Astrocyte of the spinal cord (primary cell): ENCODE measurements at regions not wholly inside any gene's neighbourhood (a gene's known extent, or its start where the extent isn't known, plus 50 kb on each side); places are given as distances from the start of the nearest gene placed in this dataset.

ENCODE experiments used
- DNase-seq: peaks from one replicate; pipeline ENCODE4 v3.0.0; 2011; ENCODE audit warnings: low read depth, low spot score
- H3K4me3 ChIP-seq: 2 replicates; pipeline ENCODE4 v1.5.1; 2011; ENCODE audit warnings: low read depth, mild to moderate bottlenecking, low read length, moderate library complexity
- in situ Hi-C: cut with HindIII; loops from 2 replicates; pipeline ENCODE4 v1.10.0; 2017; ENCODE audit warnings: low sequenced_read_pairs
- TF ChIP-seq, protein P1 (sequence below): IDR thresholded peaks from 2 replicates; pipeline ENCODE4 v1.5.1; 2012; ENCODE audit warnings: low read depth, mild to moderate bottlenecking, low read length, inconsistent platforms

DNA sequence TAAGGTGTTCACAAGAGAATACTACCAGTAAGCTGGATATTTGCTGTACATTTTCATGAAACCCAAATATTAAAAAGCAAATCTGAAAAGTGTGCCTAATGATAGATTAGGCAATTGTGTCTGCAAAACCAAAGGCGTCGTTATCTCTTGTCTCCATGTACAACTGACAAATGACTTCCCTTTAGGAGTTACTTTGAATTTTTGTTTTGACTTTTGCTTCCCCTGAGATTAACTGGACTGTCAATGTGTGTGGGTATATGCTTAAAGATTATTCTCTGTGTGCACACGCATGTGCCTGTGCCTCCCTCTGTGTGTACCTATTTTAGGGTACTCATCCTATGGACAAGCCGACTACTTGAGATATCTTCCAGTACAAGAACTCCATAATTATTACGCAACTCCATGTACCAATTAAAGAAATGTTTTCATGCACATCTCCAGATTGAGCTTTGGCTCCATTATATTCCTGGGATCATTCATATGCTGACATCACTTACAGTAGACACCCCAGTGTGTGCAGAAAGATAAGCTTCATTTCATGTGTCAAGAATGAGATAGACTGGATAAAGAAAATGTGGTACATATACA is 431.2 kb upstream of the ADAMTS9 start:
- in situ Hi-C loops: no loop called here
- H3K4me3 ChIP-seq: no peak overlapping the region
- TF ChIP-seq, protein P1, sequence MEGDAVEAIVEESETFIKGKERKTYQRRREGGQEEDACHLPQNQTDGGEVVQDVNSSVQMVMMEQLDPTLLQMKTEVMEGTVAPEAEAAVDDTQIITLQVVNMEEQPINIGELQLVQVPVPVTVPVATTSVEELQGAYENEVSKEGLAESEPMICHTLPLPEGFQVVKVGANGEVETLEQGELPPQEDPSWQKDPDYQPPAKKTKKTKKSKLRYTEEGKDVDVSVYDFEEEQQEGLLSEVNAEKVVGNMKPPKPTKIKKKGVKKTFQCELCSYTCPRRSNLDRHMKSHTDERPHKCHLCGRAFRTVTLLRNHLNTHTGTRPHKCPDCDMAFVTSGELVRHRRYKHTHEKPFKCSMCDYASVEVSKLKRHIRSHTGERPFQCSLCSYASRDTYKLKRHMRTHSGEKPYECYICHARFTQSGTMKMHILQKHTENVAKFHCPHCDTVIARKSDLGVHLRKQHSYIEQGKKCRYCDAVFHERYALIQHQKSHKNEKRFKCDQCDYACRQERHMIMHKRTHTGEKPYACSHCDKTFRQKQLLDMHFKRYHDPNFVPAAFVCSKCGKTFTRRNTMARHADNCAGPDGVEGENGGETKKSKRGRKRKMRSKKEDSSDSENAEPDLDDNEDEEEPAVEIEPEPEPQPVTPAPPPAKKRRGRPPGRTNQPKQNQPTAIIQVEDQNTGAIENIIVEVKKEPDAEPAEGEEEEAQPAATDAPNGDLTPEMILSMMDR: no peak
- no peak for DNase-seq

DNA sequence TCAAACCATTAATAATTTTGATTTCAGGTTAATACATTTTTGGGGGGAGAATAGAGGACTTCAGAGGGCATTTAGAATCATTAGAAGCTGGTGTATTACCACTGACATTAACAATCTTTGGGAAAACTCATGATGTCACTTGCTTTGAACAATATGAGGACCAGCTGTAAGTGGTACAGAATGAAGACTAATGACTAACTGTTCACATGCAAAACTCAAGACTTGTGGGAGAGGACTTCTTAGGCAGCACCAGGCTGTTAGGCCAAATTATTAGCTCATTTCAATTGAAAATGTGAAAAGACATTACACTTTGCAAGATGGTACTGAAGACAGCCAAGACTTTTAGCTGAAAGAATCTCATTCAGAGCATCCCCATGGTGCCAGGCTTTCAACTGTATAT is 426.2 kb upstream of the ADAMTS9 start:
- in situ Hi-C loops: no loop called here
- no peak overlapping the region for H3K4me3 ChIP-seq
- DNase-seq: no peak
- TF ChIP-seq, protein P1: no peak

DNA sequence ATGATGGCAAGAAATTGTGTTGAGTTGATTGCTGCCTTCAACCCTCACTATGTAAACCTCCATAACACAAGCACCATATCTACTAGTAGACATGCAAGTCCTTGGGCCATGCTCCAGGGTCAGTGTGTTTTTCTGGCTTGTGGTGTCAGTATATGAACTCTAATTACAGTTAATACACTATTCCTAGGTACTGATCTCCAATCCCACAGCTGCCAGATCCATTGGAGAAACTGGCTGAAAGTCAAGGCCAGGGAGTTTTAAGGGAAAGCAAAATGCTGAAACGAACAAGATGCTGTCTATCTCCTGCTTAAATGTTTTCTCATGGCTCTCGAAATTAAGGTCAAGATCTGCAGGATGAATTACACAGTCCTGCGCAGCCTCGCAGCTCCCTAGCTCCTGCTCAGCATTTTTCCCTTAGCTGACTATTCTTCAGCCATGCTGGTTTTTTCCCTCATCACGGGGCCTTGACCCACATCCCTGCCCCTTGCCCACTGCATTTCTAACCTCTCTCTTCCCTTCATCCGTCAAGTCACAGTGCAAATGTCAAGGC is 425.0 kb upstream of the ADAMTS9 start:
- in situ Hi-C loops: no loop called here
- no peak overlapping the region for H3K4me3 ChIP-seq
- TF ChIP-seq, protein P1: no peak
- DNase-seq: no peak

DNA sequence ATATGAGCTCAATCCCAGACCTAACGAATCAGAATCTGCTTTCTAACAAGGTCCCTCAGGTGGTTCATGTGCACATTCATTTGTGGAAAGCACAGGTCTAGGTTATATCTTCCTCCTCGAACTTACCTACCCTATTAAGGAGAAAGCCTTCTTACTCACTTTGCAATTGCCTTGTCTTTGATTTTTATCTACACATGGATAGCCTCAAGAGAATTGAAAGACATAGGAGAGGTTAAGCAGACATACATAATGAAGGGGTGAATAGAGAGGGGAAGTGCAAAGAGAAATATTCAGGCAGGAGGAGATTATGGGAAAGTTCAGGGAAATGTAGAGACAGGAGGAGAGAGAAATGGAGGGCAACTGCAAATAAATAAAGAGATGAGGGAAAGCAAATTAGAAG is 422.9 kb upstream of the ADAMTS9 start:
- no peak for DNase-seq
- TF ChIP-seq, protein P1: no peak
- in situ Hi-C loops: no loop called here
- no peak overlapping the region for H3K4me3 ChIP-seq

DNA sequence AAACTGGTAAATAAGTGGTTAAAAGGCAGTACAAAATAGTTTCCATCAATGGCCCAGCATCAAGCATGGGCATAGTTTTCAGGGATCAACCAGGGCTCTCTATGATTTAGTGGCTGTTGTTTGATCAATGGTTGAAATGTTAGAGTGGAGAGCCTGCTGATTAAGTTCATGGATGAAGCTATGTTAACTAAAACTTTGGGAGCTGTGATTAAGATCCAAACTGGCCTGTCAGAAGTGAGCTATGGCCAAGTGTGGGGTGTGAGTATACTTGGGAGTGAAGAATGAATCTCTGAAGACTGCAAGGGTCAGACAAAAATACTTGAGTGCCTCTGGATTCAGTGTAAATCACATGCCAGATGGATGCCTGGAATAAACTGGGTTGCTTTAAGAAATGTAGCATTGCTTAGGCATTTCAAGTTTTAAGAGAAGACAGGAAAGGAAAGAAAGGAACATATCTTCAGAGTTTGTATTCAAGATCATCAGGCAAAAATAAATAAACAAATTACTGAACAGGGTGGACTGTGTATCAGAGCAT is 422.2 kb upstream of the ADAMTS9 start:
- in situ Hi-C loops: no loop called here
- no peak for DNase-seq
- TF ChIP-seq, protein P1: no peak
- H3K4me3 ChIP-seq: no peak overlapping the region

DNA sequence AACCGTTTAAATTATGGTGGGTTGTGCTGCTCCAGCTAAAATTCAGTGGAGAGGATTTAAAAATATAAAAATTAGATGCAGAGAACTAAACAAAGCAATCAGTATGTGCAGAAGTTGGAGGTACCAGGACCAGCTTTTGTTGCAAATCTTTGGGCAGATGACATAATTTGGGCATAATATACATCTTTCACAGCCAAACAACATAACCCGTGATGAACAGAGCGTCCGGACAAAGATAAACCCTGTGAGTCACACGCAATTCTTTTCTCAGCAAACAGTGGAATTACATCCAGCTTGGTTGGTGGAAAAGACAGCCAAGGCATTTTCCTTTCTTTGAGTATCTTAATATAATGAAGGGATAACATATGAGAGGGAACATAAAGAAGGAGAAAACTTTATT is 419.4 kb upstream of the ADAMTS9 start:
- no peak for DNase-seq
- in situ Hi-C loops: no loop called here
- TF ChIP-seq, protein P1: no peak
- H3K4me3 ChIP-seq: no peak overlapping the region
